PC-9 (cell line): ENCODE measurements at regions not wholly inside any gene's neighbourhood (a gene's known extent, or its start where the extent isn't known, plus 50 kb on each side); places are given as distances from the start of the nearest gene placed in this dataset.

Experiments
- BruUV-seq: library from RNA; stranded (reverse); fragments of 400-500 nt; replicated peaks from 2 replicates; lab custom pipeline; 2021; lab: Mats Ljungman, UMichigan
- CTCF ChIA-PET: fragments of 300-600 bp; sonication (Branson Sonifier 250); formaldehyde crosslinking; loops from one replicate; lab custom pipeline; 2022; ENCODE audit warnings: antibody characterized with exemption; lab: Charles Lee
- POLR2A ChIA-PET: fragments of 300-600 bp; sonication (Branson Sonifier 250); formaldehyde crosslinking; loops from one replicate; lab custom pipeline; 2022; ENCODE audit warnings: antibody characterized with exemption; ENCODE audit not compliant: unreplicated experiment; lab: Charles Lee
- DNase-seq, 2 experiments: peaks; one replicate each; pipeline versions ENCODE4 v3.0.0 to v3.0.0-alpha.2; 2015 to 2022; ENCODE audit warnings: mixed read lengths in 1 of 2
- H2AFZ ChIP-seq: fragments of 200-600 bp; sonication (generic); 2 replicates; pipeline ENCODE4 v1.8.1; 2017; ENCODE audit warnings: antibody characterized with exemption
- H3F3A ChIP-seq: fragments of 200-600 bp; sonication (generic); 2 replicates; pipeline ENCODE4 v1.8.1; 2017; ENCODE audit warnings: antibody characterized with exemption, mild to moderate bottlenecking, low read depth; ENCODE audit not compliant: insufficient read depth
- H3K27ac ChIP-seq: fragments of 200-600 bp; sonication (generic); 2 replicates; pipeline ENCODE4 v1.6.1; 2016; ENCODE audit warnings: mixed run types
- H3K27me3 ChIP-seq: fragments of 200-600 bp; sonication (generic); 2 replicates; pipeline ENCODE4 v1.6.1; 2016; ENCODE audit warnings: low read depth, mixed run types; ENCODE audit not compliant: insufficient read depth
- H3K36me3 ChIP-seq: fragments of 200-600 bp; sonication (generic); 2 replicates; pipeline ENCODE4 v1.6.1; 2016; ENCODE audit warnings: low read depth, mixed run types
- H3K4me1 ChIP-seq: fragments of 200-600 bp; sonication (generic); replicated peaks from 2 replicates; pipeline ENCODE4 v1.6.1; 2016; ENCODE audit warnings: mixed run types; ENCODE audit not compliant: insufficient read depth
- H3K4me2 ChIP-seq: fragments of 200-600 bp; sonication (generic); 2 replicates; pipeline ENCODE4 v1.6.1; 2017; ENCODE audit warnings: mixed run types
- H3K4me3 ChIP-seq: fragments of 200-600 bp; sonication (generic); 2 replicates; pipeline ENCODE4 v1.6.1; 2016; ENCODE audit warnings: mixed run types
- H3K79me2 ChIP-seq: fragments of 200-600 bp; sonication (generic); 2 replicates; pipeline ENCODE4 v1.6.1; 2017; ENCODE audit warnings: low read depth, mixed run types
- H3K9me2 ChIP-seq: fragments of 200-600 bp; sonication (generic); 2 replicates; pipeline ENCODE4 v1.8.1; 2017; ENCODE audit warnings: mild to moderate bottlenecking; ENCODE audit not compliant: insufficient read depth
- H3K9me3 ChIP-seq: fragments of 200-600 bp; sonication (generic); 2 replicates; pipeline ENCODE4 v1.8.1; 2016; ENCODE audit warnings: low read depth; ENCODE audit not compliant: insufficient read depth
- H4K20me1 ChIP-seq: fragments of 200-600 bp; sonication (generic); 2 replicates; pipeline ENCODE4 v1.8.1; 2017; ENCODE audit not compliant: insufficient read depth
- CTCF ChIP-seq: fragments of 200-600 bp; sonication (generic); conservative IDR thresholded peaks from 2 replicates; pipeline ENCODE4 v1.6.1; 2017; ENCODE audit warnings: mixed run types, antibody characterized with exemption, mild to moderate bottlenecking, moderate library complexity
- EZH2 ChIP-seq: fragments of 200-600 bp; sonication (generic); IDR thresholded peaks from 2 replicates; pipeline ENCODE4 v1.8.0; 2017; ENCODE audit warnings: antibody characterized with exemption, low read depth
- intact Hi-C: fragments of 100-400 bp; cut with micrococcal nuclease; formaldehyde crosslinking; loops from one replicate; pipeline ENCODE4 v1.10.0; 2022; ENCODE audit not compliant: unreplicated experiment

GRCh38 chr13:105338773-105339172 lies 1196.7 kb downstream of the EFNB2 start:
- Histone ChIP-seq H3K4me2 (no peak overlapping the region), H4K20me1 (no peaks in the 10 kb centered on the region), H3K79me2 (no peaks in the 10 kb centered on the region), H3K9me3 (no peaks in the 10 kb centered on the region), H3K4me3 (no peak overlapping the region), H3K27me3 (no peaks in the 10 kb centered on the region), H3F3A (no peaks in the 10 kb centered on the region), H3K9me2 (no peaks in the 10 kb centered on the region), H3K27ac (no peak overlapping the region), H3K36me3 (no peaks in the 10 kb centered on the region), H2AFZ (peak overlapping the region; percentile 31; the same call in 1 of the 2 replicates), H3K4me1 (no peaks in the 10 kb centered on the region)
- POLR2A ChIA-PET = no interaction called here
- CTCF ChIA-PET = interaction anchor here (0.6 kb wide), 1 partner anchor 193 kb away, joined by 3 read pairs; no protein-coding TSS in a partner anchor
- intact Hi-C loops = no loop called here
- no peak for DNase-seq
- TF ChIP-seq EZH2 = no peak
- no peak for TF ChIP-seq CTCF
- no TSS peak for BruUV-seq

- no peaks in the 10 kb centered on the region for H3F3A ChIP-seq
- no peaks in the 10 kb centered on the region for H4K20me1 ChIP-seq
- H3K27ac ChIP-seq = no peak overlapping the region
- H3K9me2 ChIP-seq = no peaks in the 10 kb centered on the region
- intact Hi-C loops = no loop called here
- BruUV-seq = no TSS peak
- H2AFZ ChIP-seq = no peak overlapping the region; the same call in 1 of the 2 replicates
- H3K79me2 ChIP-seq = no peaks in the 10 kb centered on the region
- TF ChIP-seq EZH2 (no peak), CTCF (no peak)
- no peaks in the 10 kb centered on the region for H3K36me3 ChIP-seq
- no peaks in the 10 kb centered on the region for H3K27me3 ChIP-seq
- POLR2A ChIA-PET = interaction anchor here (0.6 kb wide), 1 partner anchor 59 kb away, joined by 4 read pairs; no protein-coding TSS in a partner anchor
- H3K9me3 ChIP-seq = no peaks in the 10 kb centered on the region
- no peaks in the 10 kb centered on the region for H3K4me1 ChIP-seq
- DNase-seq = no peak
- no peak overlapping the region for H3K4me2 ChIP-seq
- no peak overlapping the region for H3K4me3 ChIP-seq
- CTCF ChIA-PET = no interaction called here
These were observed 1197.5 kb downstream of the EFNB2 start for GRCh38 chr13:105338006-105338405.

- H3K4me3 ChIP-seq = no peak overlapping the region
- H3K27ac ChIP-seq = no peak overlapping the region
- H2AFZ ChIP-seq = peak overlapping the region; percentile 62
- ChIA-PET POLR2A (interaction anchor here (0.6 kb wide), 1 partner anchor 60 kb away, joined by 4 read pairs; no protein-coding TSS in a partner anchor), CTCF (no interaction called here)
- no TSS peak for BruUV-seq
- H3K27me3 ChIP-seq = no peaks in the 10 kb centered on the region
- TF ChIP-seq CTCF = no peak
- no peak for TF ChIP-seq EZH2
- intact Hi-C loops = no loop called here
- H3K9me2 ChIP-seq = no peaks in the 10 kb centered on the region
- H3K79me2 ChIP-seq = no peaks in the 10 kb centered on the region
- no peaks in the 10 kb centered on the region for H3K4me1 ChIP-seq
- H3K36me3 ChIP-seq = no peaks in the 10 kb centered on the region
- H3K9me3 ChIP-seq = no peaks in the 10 kb centered on the region
- DNase-seq = no peak
- H4K20me1 ChIP-seq = no peaks in the 10 kb centered on the region
- H3F3A ChIP-seq = no peaks in the 10 kb centered on the region
- no peak overlapping the region for H3K4me2 ChIP-seq
These were observed 1198.5 kb downstream of the EFNB2 start for GRCh38 chr13:105336706-105337576.
